Chondrocyte (in vitro differentiated cells): ENCODE measurements at regions not wholly inside any gene's neighbourhood (a gene's known extent, or its start where the extent isn't known, plus 50 kb on each side); places are given as distances from the start of the nearest gene placed in this dataset.

Experiments
- DNase-seq: peaks from one replicate; pipeline ENCODE4 v3.0.0; 2021; ENCODE audit warnings: mixed read lengths, low spot score
- H3K27ac Mint-ChIP-seq: one replicate; pipeline ENCODE4 v1.8.0; 2021; ENCODE audit warnings: mild to moderate bottlenecking, moderate library complexity, mixed read lengths; ENCODE audit not compliant: unreplicated experiment
- H3K27me3 Mint-ChIP-seq: 2 replicates; pipeline ENCODE4 v1.8.0; 2021; ENCODE audit warnings: low read depth, mixed read lengths
- H3K36me3 Mint-ChIP-seq: 2 replicates; pipeline ENCODE4 v1.8.0; 2021; ENCODE audit warnings: low read depth, mixed read lengths
- H3K4me1 Mint-ChIP-seq: 2 replicates; pipeline ENCODE4 v1.8.0; 2021; ENCODE audit warnings: low read depth, mild to moderate bottlenecking, mixed read lengths
- H3K4me3 Mint-ChIP-seq: one replicate; pipeline ENCODE4 v1.8.0; 2021; ENCODE audit warnings: mild to moderate bottlenecking, moderate library complexity, mixed read lengths; ENCODE audit not compliant: unreplicated experiment
- H3K9me3 Mint-ChIP-seq: 2 replicates; pipeline ENCODE4 v1.8.0; 2021; ENCODE audit warnings: low read depth, mixed read lengths
- TF ChIP-seq, protein P1 (sequence below): fragments of 200-600 bp; sonication (generic); IDR thresholded peaks from 2 replicates; pipeline ENCODE4 v1.5.0; 2021; ENCODE audit warnings: antibody characterized with exemption, mild to moderate bottlenecking, moderate library complexity

GRCh38 chr4:180811556-180811955 is 1431.6 kb upstream of the TENM3 start:
- H3K27ac Mint-ChIP-seq, result peak overlapping the region; percentile 9
- H3K9me3 Mint-ChIP-seq, result no peaks in the 10 kb centered on the region
- no peak for DNase-seq
- no peak overlapping the region for H3K4me3 Mint-ChIP-seq
- peaks cover 23% of the 10 kb centered on the region for H3K4me1 Mint-ChIP-seq
- H3K36me3 Mint-ChIP-seq, result no peaks in the 10 kb centered on the region
- TF ChIP-seq, protein P1, sequence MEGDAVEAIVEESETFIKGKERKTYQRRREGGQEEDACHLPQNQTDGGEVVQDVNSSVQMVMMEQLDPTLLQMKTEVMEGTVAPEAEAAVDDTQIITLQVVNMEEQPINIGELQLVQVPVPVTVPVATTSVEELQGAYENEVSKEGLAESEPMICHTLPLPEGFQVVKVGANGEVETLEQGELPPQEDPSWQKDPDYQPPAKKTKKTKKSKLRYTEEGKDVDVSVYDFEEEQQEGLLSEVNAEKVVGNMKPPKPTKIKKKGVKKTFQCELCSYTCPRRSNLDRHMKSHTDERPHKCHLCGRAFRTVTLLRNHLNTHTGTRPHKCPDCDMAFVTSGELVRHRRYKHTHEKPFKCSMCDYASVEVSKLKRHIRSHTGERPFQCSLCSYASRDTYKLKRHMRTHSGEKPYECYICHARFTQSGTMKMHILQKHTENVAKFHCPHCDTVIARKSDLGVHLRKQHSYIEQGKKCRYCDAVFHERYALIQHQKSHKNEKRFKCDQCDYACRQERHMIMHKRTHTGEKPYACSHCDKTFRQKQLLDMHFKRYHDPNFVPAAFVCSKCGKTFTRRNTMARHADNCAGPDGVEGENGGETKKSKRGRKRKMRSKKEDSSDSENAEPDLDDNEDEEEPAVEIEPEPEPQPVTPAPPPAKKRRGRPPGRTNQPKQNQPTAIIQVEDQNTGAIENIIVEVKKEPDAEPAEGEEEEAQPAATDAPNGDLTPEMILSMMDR, result no peak
- no peaks in the 10 kb centered on the region for H3K27me3 Mint-ChIP-seq

DNA sequence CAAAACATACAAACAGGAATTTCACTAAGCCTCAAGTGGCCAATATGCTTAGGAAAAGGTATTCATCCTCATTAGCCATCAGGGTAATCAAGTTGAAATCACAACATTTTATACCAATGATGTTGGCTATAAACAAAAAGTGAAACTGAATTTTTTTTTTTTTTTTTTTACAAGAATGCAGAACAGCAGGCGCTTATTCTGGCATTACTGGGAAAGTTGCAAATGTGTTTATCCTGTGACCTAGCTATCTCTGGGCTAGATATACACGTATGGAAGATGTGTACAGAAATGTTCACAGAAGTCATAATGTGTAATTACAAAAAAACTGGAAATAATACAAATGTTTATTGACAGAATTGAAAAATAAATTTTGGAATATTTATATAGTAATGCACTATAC is 1430.4 kb upstream of the TENM3 start:
- DNase-seq, result no peak
- no peaks in the 10 kb centered on the region for H3K27me3 Mint-ChIP-seq
- no peak overlapping the region for H3K27ac Mint-ChIP-seq
- peaks cover 23% of the 10 kb centered on the region for H3K4me1 Mint-ChIP-seq
- TF ChIP-seq, protein P1, result no peak
- H3K36me3 Mint-ChIP-seq, result no peaks in the 10 kb centered on the region
- H3K9me3 Mint-ChIP-seq, result no peaks in the 10 kb centered on the region
- H3K4me3 Mint-ChIP-seq, result no peak overlapping the region

GRCh38 chr4:180814875-180815417 is 1428.3 kb upstream of the TENM3 start:
- TF ChIP-seq, protein P1, result no peak
- no peaks in the 10 kb centered on the region for H3K9me3 Mint-ChIP-seq
- no peak overlapping the region for H3K4me3 Mint-ChIP-seq
- peaks cover 23% of the 10 kb centered on the region for H3K4me1 Mint-ChIP-seq
- DNase-seq, result no peak
- no peak overlapping the region for H3K27ac Mint-ChIP-seq
- no peaks in the 10 kb centered on the region for H3K27me3 Mint-ChIP-seq
- H3K36me3 Mint-ChIP-seq, result no peaks in the 10 kb centered on the region

DNA sequence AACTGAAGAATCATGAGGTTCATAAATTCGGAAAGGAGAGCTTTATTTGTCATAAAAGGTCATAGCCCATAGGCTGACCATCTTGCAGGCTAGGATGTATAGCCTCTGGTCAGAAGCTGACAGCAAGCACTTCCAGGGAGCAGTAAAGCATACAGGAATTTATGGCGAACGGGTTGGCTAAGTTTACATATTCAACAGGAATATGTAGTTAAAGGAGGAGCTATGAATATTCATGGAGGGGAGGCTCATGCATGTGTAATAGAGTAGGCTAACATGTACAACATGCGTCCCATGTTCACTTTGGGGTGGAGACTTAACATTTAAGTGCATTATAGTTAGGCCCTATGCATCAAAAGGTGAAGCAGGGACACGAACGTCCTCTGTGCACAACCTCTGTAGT is 1425.7 kb upstream of the TENM3 start:
- Mint-ChIP-seq H3K9me3 (no peaks in the 10 kb centered on the region), H3K4me3 (no peak overlapping the region), H3K27ac (no peak overlapping the region), H3K27me3 (no peaks in the 10 kb centered on the region), H3K4me1 (peaks cover 1% of the 10 kb centered on the region), H3K36me3 (no peaks in the 10 kb centered on the region)
- DNase-seq, result no peak
- TF ChIP-seq, protein P1, result no peak

DNA sequence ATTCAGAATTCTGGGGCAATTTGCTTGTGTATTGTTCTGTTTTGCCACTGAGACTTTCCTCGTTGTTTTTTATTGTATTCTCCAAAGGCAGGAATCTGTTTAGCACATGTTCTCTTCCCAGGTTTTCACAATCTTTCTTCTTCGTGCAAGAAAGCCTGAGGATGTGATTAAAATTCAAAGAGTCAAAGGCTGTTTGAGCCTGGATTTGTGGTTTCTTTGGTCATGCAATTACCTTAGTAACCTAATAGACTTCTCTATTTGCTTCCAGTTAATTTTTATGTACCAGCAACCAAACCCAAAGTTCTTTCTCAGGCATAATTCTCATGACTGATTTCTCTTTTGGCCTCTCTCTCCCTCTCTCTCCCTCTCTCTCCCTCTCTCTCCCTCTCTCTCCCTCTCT is 1420.1 kb upstream of the TENM3 start:
- Mint-ChIP-seq H3K4me3 (no peak overlapping the region), H3K27me3 (no peaks in the 10 kb centered on the region), H3K9me3 (peaks cover 4% of the 10 kb centered on the region), H3K36me3 (no peaks in the 10 kb centered on the region), H3K4me1 (peaks cover 10% of the 10 kb centered on the region), H3K27ac (no peak overlapping the region)
- TF ChIP-seq, protein P1, result no peak
- DNase-seq, result no peak
